ENCODE measurements at regions not wholly inside any gene's neighbourhood (a gene's known extent, or its start where the extent isn't known, plus 50 kb on each side); places are given as distances from the start of the nearest gene placed in this dataset.

DNA sequence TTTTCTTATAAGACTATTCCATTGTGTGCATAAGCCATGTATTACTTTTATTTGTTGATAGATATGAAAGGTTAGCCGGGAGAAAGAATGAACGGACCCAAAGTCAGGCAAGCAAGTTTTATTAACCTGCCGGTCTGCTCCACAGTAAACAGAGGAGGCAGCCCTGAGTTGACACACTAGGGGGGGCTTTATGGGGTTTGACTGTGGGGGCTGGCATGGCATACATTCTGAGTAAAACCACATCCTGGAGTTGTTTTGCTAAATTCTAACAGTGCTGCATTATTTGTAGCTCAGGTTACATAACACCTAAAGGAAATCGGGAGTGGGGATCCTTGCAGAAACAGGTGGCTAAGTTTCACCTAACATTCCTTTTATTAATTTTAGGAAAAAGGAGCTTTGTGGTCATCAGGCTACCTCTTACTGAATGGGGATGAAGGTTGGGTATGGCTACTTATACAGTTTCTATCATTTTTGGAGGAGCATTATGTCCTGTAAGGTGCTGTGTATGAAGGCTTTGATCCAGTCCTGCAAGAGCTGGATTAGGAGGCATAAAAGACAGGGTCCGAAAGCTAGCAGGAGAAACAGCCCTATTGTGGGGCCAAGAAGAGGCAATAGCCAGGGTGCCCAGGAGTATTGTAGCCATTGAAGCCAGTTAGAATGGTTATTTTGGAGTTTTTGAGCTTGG, 107.4 kb upstream of the USP9Y start:
- no peak for DNase-seq

DNA sequence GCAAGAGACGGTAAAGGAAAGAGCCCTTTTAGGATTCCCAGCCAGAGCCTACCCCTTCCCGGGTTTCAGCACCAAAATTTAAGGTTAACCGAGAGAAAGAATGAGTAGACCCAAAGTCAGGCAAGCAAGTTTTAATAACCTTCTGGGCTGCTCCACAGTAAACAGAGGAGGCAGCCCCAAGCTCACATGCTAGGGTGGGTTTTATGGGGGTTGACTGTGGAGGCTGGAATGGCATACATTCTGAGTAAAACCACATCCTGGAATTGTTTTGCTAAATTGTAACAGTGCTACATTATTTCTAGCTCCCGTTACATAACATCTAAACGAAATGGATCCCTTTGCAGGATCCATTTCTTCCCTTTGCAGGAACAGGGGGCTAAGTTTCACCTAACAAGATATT, 102.2 kb upstream of the USP9Y start:
- DNase-seq = no peak

GRCh38 chrY:12605426-12605825, 95.6 kb upstream of the USP9Y start:
- no peak for DNase-seq

- peak; percentile 39 for DNase-seq
These were observed 90.2 kb upstream of the USP9Y start for GRCh38 chrY:12610861-12611260.

DNA sequence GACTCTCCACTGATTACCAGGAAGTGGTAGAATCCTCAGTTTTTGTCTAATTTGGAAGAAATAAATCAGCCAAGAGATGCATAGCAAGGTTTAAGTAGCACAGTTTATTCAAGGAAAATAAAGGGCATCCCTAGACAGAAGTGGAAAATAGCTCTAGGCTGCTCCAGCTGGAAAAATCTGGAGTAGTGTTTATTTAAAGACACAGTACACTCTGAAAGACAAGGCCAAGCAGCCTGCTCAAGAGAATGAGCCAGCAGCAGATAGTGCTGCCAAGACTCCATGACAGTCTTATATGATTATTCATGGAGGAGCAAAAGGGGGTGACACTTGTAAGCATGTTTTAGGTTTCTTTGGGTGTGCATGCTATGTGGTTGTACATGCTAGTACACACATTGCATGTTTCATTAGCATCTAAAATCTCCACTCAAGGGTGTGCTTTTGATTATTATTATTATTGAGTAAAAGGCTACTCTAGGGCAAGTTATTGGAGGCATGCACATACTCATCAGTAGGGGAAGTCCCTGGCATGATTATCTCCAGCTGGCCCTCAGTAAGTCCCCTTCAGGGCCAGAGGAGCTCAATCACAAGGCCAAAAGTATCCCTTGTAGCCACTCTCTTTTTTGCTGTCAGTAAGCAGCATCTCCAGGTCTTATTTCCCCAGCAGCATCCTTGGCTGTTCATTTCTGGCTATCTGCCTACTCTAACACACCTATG, 85.1 kb upstream of the USP9Y start:
- DNase-seq = no peak

- peak; percentile 58 for DNase-seq
These were observed 79.5 kb upstream of the USP9Y start for GRCh38 chrY:12621454-12622081.

DNA sequence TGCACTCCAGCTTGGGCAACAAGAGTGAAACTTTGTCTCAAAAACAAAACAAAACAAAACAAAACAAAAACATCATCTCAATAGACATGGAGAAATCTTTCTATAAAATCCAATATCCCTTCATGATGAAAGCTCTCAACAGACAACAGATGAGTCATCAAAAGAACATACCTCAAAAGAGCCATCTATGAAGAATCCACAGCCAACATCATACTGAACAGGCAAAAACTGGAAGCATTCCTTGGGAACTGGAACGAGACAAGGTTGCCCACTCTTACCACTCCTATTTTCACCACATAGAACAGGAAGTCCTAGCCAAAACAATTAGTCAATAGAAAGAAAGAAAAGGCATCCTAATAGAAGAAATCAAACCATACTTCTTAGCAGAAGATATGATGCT, 77.8 kb upstream of the USP9Y start:
- DNase-seq = no peak

GRCh38 chrY:12642986-12643385, 58.0 kb upstream of the USP9Y start:
- DNase-seq = peak; percentile 9

- DNase-seq = no peak
These were observed 57.2 kb upstream of the USP9Y start for GRCh38 chrY:12643693-12644348.

DNA sequence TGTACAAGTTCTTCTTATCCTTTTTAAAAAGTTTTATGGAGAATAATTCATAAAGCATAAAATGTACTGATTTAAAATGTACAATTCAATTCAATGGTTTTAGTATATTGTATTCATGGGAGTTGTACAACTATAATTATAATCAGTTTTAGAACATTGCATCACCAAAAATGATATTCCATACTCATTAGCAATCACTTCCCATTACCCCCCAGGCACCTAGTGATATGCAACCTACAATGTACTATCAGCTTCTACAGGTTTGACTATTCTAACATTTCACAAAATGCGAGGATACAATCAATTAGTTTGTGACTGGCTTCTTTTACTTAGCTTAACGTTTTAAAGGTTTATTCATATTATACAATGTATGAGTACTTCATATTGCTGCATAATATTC, 49.9 kb upstream of the USP9Y start:
- DNase-seq = no peak

Data from hematopoietic multipotent progenitor cell treated with erythropoietin and hydrocortisone succinate and interleukin-3 and kit ligand, for 6 days (in vitro differentiated cells).